Activated naive CD8-positive, alpha-beta T cell treated with anti-CD3 and anti-CD28 coated beads for 36 hours (primary cell): ENCODE measurements at regions not wholly inside any gene's neighbourhood (a gene's known extent, or its start where the extent isn't known, plus 50 kb on each side); places are given as distances from the start of the nearest gene placed in this dataset.

Experiments used
- DNase-seq: peaks from one replicate; pipeline ENCODE4 v3.0.0; 2021
- H3K27ac Mint-ChIP-seq: one replicate; pipeline ENCODE4 v1.8.0; 2022; ENCODE audit warnings: mild to moderate bottlenecking, moderate library complexity, mixed read lengths
- H3K27me3 Mint-ChIP-seq: one replicate; pipeline ENCODE4 v1.8.0; 2022; ENCODE audit warnings: mild to moderate bottlenecking, mixed read lengths
- H3K36me3 Mint-ChIP-seq: one replicate; pipeline ENCODE4 v1.8.0; 2021; ENCODE audit warnings: mild to moderate bottlenecking, mixed read lengths
- H3K4me1 Mint-ChIP-seq: one replicate; pipeline ENCODE4 v1.8.0; 2021; ENCODE audit warnings: mixed read lengths
- H3K4me3 Mint-ChIP-seq: one replicate; pipeline ENCODE4 v1.8.0; 2022; ENCODE audit warnings: mild to moderate bottlenecking, moderate library complexity, mixed read lengths
- H3K9me3 Mint-ChIP-seq: one replicate; pipeline ENCODE4 v1.8.0; 2022; ENCODE audit warnings: mixed read lengths

- Mint-ChIP-seq H3K27me3 (peaks cover 5% of the 10 kb centered on the region), H3K27ac (no peak overlapping the region), H3K4me3 (no peak overlapping the region), H3K36me3 (no peaks in the 10 kb centered on the region), H3K4me1 (no peaks in the 10 kb centered on the region), H3K9me3 (no peaks in the 10 kb centered on the region)
- DNase-seq, result no peak
Observed at GRCh38 chr7:67752227-67752626, 755.6 kb downstream of the TYW1 start.

- H3K4me3 Mint-ChIP-seq, result no peak overlapping the region
- no peaks in the 10 kb centered on the region for H3K4me1 Mint-ChIP-seq
- no peaks in the 10 kb centered on the region for H3K36me3 Mint-ChIP-seq
- H3K27me3 Mint-ChIP-seq, result peaks cover 5% of the 10 kb centered on the region
- no peak for DNase-seq
- peaks cover 4% of the 10 kb centered on the region for H3K9me3 Mint-ChIP-seq
- H3K27ac Mint-ChIP-seq, result no peak overlapping the region
Observed at GRCh38 chr7:67753891-67754290, 757.3 kb downstream of the TYW1 start.

- Mint-ChIP-seq H3K27me3 (peaks cover 5% of the 10 kb centered on the region), H3K36me3 (no peaks in the 10 kb centered on the region), H3K9me3 (peaks cover 4% of the 10 kb centered on the region), H3K27ac (no peak overlapping the region), H3K4me1 (no peaks in the 10 kb centered on the region), H3K4me3 (no peak overlapping the region)
- no peak for DNase-seq
Observed at GRCh38 chr7:67754651-67755050, 758.0 kb downstream of the TYW1 start.

GRCh38 chr7:67758551-67758950, 761.9 kb downstream of the TYW1 start:
- no peaks in the 10 kb centered on the region for H3K4me1 Mint-ChIP-seq
- no peak overlapping the region for H3K4me3 Mint-ChIP-seq
- H3K27ac Mint-ChIP-seq, result no peak overlapping the region
- no peak for DNase-seq
- H3K27me3 Mint-ChIP-seq, result no peaks in the 10 kb centered on the region
- no peaks in the 10 kb centered on the region for H3K36me3 Mint-ChIP-seq
- H3K9me3 Mint-ChIP-seq, result peaks cover 9% of the 10 kb centered on the region

- H3K36me3 Mint-ChIP-seq, result no peaks in the 10 kb centered on the region
- no peaks in the 10 kb centered on the region for H3K4me1 Mint-ChIP-seq
Observed at GRCh38 chr7:67760971-67761370, 764.3 kb downstream of the TYW1 start.

GRCh38 chr7:67762516-67762915, 765.9 kb downstream of the TYW1 start:
- Mint-ChIP-seq H3K4me1 (no peaks in the 10 kb centered on the region), H3K27me3 (no peaks in the 10 kb centered on the region), H3K36me3 (no peaks in the 10 kb centered on the region), H3K4me3 (no peak overlapping the region), H3K9me3 (peaks cover 9% of the 10 kb centered on the region), H3K27ac (no peak overlapping the region)
- no peak for DNase-seq

More at GRCh38 chr7:67760971-67761370, 764.3 kb downstream of the TYW1 start:
- Mint-ChIP-seq H3K9me3 (peaks cover 9% of the 10 kb centered on the region), H3K4me3 (no peak overlapping the region), H3K27ac (no peak overlapping the region), H3K27me3 (no peaks in the 10 kb centered on the region)
- DNase-seq, result no peak

- H3K9me3 Mint-ChIP-seq, result peaks cover 5% of the 10 kb centered on the region
- no peaks in the 10 kb centered on the region for H3K27me3 Mint-ChIP-seq
- H3K4me1 Mint-ChIP-seq, result no peaks in the 10 kb centered on the region
- no peak overlapping the region for H3K4me3 Mint-ChIP-seq
- no peaks in the 10 kb centered on the region for H3K36me3 Mint-ChIP-seq
- H3K27ac Mint-ChIP-seq, result no peak overlapping the region
- no peak for DNase-seq
Observed at GRCh38 chr7:67764289-67764688, 767.7 kb downstream of the TYW1 start.

- Mint-ChIP-seq H3K9me3 (peaks cover 4% of the 10 kb centered on the region), H3K4me3 (no peak overlapping the region), H3K36me3 (no peaks in the 10 kb centered on the region), H3K27me3 (no peaks in the 10 kb centered on the region), H3K4me1 (no peaks in the 10 kb centered on the region), H3K27ac (no peak overlapping the region)
- DNase-seq, result no peak
Observed at GRCh38 chr7:67765481-67766175, 769.0 kb downstream of the TYW1 start.

GRCh38 chr7:67766906-67767410, 770.3 kb downstream of the TYW1 start:
- H3K36me3 Mint-ChIP-seq, result no peaks in the 10 kb centered on the region
- H3K4me3 Mint-ChIP-seq, result no peak overlapping the region
- no peak for DNase-seq
- no peaks in the 10 kb centered on the region for H3K27me3 Mint-ChIP-seq
- no peak overlapping the region for H3K27ac Mint-ChIP-seq
- H3K9me3 Mint-ChIP-seq, result no peaks in the 10 kb centered on the region
- no peaks in the 10 kb centered on the region for H3K4me1 Mint-ChIP-seq

GRCh38 chr7:67771846-67772605, 775.4 kb downstream of the TYW1 start:
- H3K4me3 Mint-ChIP-seq, result no peak overlapping the region
- H3K27ac Mint-ChIP-seq, result no peak overlapping the region
- no peaks in the 10 kb centered on the region for H3K9me3 Mint-ChIP-seq
- no peaks in the 10 kb centered on the region for H3K36me3 Mint-ChIP-seq
- no peaks in the 10 kb centered on the region for H3K4me1 Mint-ChIP-seq
- DNase-seq, result no peak
- H3K27me3 Mint-ChIP-seq, result no peaks in the 10 kb centered on the region

GRCh38 chr7:67773081-67773480, 776.4 kb downstream of the TYW1 start:
- Mint-ChIP-seq H3K27me3 (no peaks in the 10 kb centered on the region), H3K27ac (no peak overlapping the region), H3K36me3 (no peaks in the 10 kb centered on the region), H3K4me1 (no peaks in the 10 kb centered on the region), H3K4me3 (no peak overlapping the region), H3K9me3 (no peaks in the 10 kb centered on the region)
- no peak for DNase-seq

- no peak overlapping the region for H3K4me3 Mint-ChIP-seq
- no peak for DNase-seq
- no peak overlapping the region for H3K27ac Mint-ChIP-seq
- H3K27me3 Mint-ChIP-seq, result no peaks in the 10 kb centered on the region
- H3K36me3 Mint-ChIP-seq, result no peaks in the 10 kb centered on the region
- peaks cover 7% of the 10 kb centered on the region for H3K9me3 Mint-ChIP-seq
- no peaks in the 10 kb centered on the region for H3K4me1 Mint-ChIP-seq
Observed at GRCh38 chr7:67777119-67777518, 780.5 kb downstream of the TYW1 start.

GRCh38 chr7:67781841-67782240, 785.2 kb downstream of the TYW1 start:
- peaks cover 7% of the 10 kb centered on the region for H3K9me3 Mint-ChIP-seq
- no peak overlapping the region for H3K4me3 Mint-ChIP-seq
- no peaks in the 10 kb centered on the region for H3K4me1 Mint-ChIP-seq
- H3K27ac Mint-ChIP-seq, result no peak overlapping the region
- H3K36me3 Mint-ChIP-seq, result no peaks in the 10 kb centered on the region
- DNase-seq, result no peak
- H3K27me3 Mint-ChIP-seq, result no peaks in the 10 kb centered on the region

- Mint-ChIP-seq H3K27me3 (no peaks in the 10 kb centered on the region), H3K36me3 (peaks cover 2% of the 10 kb centered on the region), H3K4me3 (no peak overlapping the region), H3K27ac (no peak overlapping the region), H3K9me3 (peaks cover 2% of the 10 kb centered on the region), H3K4me1 (no peaks in the 10 kb centered on the region)
- no peak for DNase-seq
Observed at GRCh38 chr7:67786021-67786420, 789.4 kb downstream of the TYW1 start.

GRCh38 chr7:67788669-67789068, 792.0 kb downstream of the TYW1 start:
- no peaks in the 10 kb centered on the region for H3K4me1 Mint-ChIP-seq
- H3K27ac Mint-ChIP-seq, result no peak overlapping the region
- no peak for DNase-seq
- H3K9me3 Mint-ChIP-seq, result peaks cover 2% of the 10 kb centered on the region
- no peak overlapping the region for H3K4me3 Mint-ChIP-seq
- H3K36me3 Mint-ChIP-seq, result peaks cover 2% of the 10 kb centered on the region
- no peaks in the 10 kb centered on the region for H3K27me3 Mint-ChIP-seq

GRCh38 chr7:67791918-67792317, 795.3 kb downstream of the TYW1 start:
- no peak overlapping the region for H3K27ac Mint-ChIP-seq
- no peak overlapping the region for H3K4me3 Mint-ChIP-seq
- H3K36me3 Mint-ChIP-seq, result peaks cover 2% of the 10 kb centered on the region
- DNase-seq, result no peak
- no peaks in the 10 kb centered on the region for H3K4me1 Mint-ChIP-seq
- peaks cover 8% of the 10 kb centered on the region for H3K9me3 Mint-ChIP-seq
- no peaks in the 10 kb centered on the region for H3K27me3 Mint-ChIP-seq
